Naive B cell (primary cell): ENCODE measurements at regions not wholly inside any gene's neighbourhood (a gene's known extent, or its start where the extent isn't known, plus 50 kb on each side); places are given as distances from the start of the nearest gene placed in this dataset.
A peak's percentile ranks its signal among the peaks of the same experiment; 100 is the strongest.

Source experiments
- ATAC-seq, 2 donors: fragments of 150-1000 bp; cut with Tn5 transposase; 2 replicates each; pipeline ENCODE4 v1.10.0; 2021; ENCODE audit warnings: low read depth in 2 of 2, mild to moderate bottlenecking in 2 of 2, moderate library complexity in 2 of 2
- DNase-seq: peaks from one replicate; pipeline ENCODE4 v3.0.0; 2022
- H3K27ac Mint-ChIP-seq, 6 donors: one replicate each; pipeline ENCODE4 v1.8.0; 2020 to 2022; ENCODE audit warnings: mild to moderate bottlenecking in 6 of 6, mixed read lengths in 6 of 6, moderate library complexity in 5 of 6, inconsistent platforms in 2 of 6
- H3K27me3 Mint-ChIP-seq, 3 donors: one replicate each; pipeline ENCODE4 v1.8.0; 2021 to 2022; ENCODE audit warnings: mixed read lengths in 3 of 3, mild to moderate bottlenecking in 1 of 3
- H3K36me3 Mint-ChIP-seq, 2 donors: one replicate each; pipeline ENCODE4 v1.8.0; 2020 to 2022; ENCODE audit warnings: mixed read lengths in 2 of 2, inconsistent platforms in 1 of 2, mild to moderate bottlenecking in 1 of 2
- H3K4me1 Mint-ChIP-seq, 3 donors: one replicate each; pipeline ENCODE4 v1.8.0; 2020 to 2022; ENCODE audit warnings: mixed read lengths in 3 of 3, inconsistent platforms in 1 of 3, mild to moderate bottlenecking in 1 of 3, moderate library complexity in 1 of 3
- H3K4me3 Mint-ChIP-seq, 8 donors: one replicate each; pipeline ENCODE4 v1.8.0; 2020 to 2022; ENCODE audit warnings: mild to moderate bottlenecking in 8 of 8, mixed read lengths in 8 of 8, moderate library complexity in 8 of 8, inconsistent platforms in 2 of 8
- H3K9me3 Mint-ChIP-seq, 7 donors: one replicate each; pipeline ENCODE4 v1.8.0; 2020 to 2022; ENCODE audit warnings: mixed read lengths in 7 of 7, mild to moderate bottlenecking in 5 of 7, inconsistent platforms in 2 of 7, moderate library complexity in 1 of 7

DNA sequence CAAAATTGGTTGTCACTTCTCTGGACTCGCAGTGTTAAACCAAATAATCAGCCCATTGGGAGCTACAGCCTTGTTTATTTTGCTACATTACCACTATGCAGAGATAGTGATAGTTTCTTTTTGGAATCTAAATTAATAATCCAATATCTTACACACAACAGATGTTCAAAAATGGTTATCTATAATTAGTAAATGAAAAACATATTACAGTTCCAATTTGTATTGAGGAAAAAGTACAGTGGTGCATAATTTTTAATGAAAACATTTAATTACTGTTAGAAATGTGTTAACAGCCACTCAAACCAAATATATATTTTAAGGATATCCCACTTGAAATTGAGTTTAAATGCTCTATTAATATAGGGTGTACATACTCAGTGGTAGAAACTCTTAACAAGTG, 327.3 kb upstream of the MARCKS start:
- DNase-seq, result no peak
- no peaks in the 10 kb centered on the region for H3K4me1 Mint-ChIP-seq
- no peak overlapping the region for H3K4me3 Mint-ChIP-seq
- H3K27ac Mint-ChIP-seq, result no peak overlapping the region
- H3K9me3 Mint-ChIP-seq, result no peaks in the 10 kb centered on the region
- no peak for ATAC-seq
- no peaks in the 10 kb centered on the region for H3K36me3 Mint-ChIP-seq
- peaks cover 6 to 11% (median 10%) of the 10 kb centered on the region in 3 donors for H3K27me3 Mint-ChIP-seq

GRCh38 chr6:113530769-113531168, 326.4 kb upstream of the MARCKS start:
- Mint-ChIP-seq H3K36me3 (no peaks in the 10 kb centered on the region), H3K27ac (peak overlapping the region in 2 of 6 donors; percentile 28 to 60), H3K4me1 (no peaks in the 10 kb centered on the region), H3K4me3 (no peak overlapping the region), H3K27me3 (peaks cover 6 to 8% (median 7%) of the 10 kb centered on the region in 3 donors), H3K9me3 (no peaks in the 10 kb centered on the region)
- ATAC-seq, result no peak
- DNase-seq, result no peak

DNA sequence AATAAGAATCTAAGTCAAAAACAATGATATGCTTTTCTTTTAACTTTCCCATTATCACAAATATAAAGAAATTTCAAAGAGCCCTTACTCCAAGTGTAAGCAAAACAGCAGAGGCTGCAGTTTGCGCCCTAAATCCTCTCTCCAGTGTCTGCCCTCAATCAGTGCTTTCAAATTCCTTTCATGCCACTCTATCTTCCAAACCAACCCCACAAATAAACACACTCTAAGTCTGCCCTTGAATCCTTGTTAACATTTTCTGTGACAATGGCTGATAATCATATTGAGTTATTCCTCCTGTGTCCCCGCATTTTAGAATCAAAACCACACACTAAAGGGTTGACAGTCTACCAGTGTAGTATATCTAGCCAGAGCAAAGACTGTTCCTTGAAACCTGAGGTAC, 317.9 kb upstream of the MARCKS start:
- Mint-ChIP-seq H3K27ac (peak overlapping the region in 1 of 6 donors; percentile 48), H3K9me3 (no peaks in the 10 kb centered on the region), H3K27me3 (no peaks in the 10 kb centered on the region), H3K36me3 (no peaks in the 10 kb centered on the region), H3K4me1 (no peaks in the 10 kb centered on the region), H3K4me3 (no peak overlapping the region)
- ATAC-seq (no peak), DNase-seq (no peak)

- Mint-ChIP-seq H3K4me3 (no peak overlapping the region), H3K4me1 (no peaks in the 10 kb centered on the region), H3K27me3 (no peaks in the 10 kb centered on the region), H3K36me3 (no peaks in the 10 kb centered on the region), H3K9me3 (no peaks in the 10 kb centered on the region), H3K27ac (peak overlapping the region in 1 of 6 donors; percentile 48)
- DNase-seq (no peak), ATAC-seq (no peak)
Observed at GRCh38 chr6:113539623-113540022, 317.5 kb upstream of the MARCKS start.

- Mint-ChIP-seq H3K36me3 (peaks cover 0 to 3% of the 10 kb centered on the region in 2 donors), H3K4me3 (no peak overlapping the region), H3K4me1 (no peaks in the 10 kb centered on the region), H3K9me3 (peaks cover 0 to 5% (median 0%) of the 10 kb centered on the region in 7 donors), H3K27me3 (peaks cover 0 to 5% (median 0%) of the 10 kb centered on the region in 3 donors), H3K27ac (peak overlapping the region in 1 of 6 donors; percentile 39)
- no peak for ATAC-seq
- no peak for DNase-seq
Observed at GRCh38 chr6:113540466-113540865, 316.7 kb upstream of the MARCKS start.

DNA sequence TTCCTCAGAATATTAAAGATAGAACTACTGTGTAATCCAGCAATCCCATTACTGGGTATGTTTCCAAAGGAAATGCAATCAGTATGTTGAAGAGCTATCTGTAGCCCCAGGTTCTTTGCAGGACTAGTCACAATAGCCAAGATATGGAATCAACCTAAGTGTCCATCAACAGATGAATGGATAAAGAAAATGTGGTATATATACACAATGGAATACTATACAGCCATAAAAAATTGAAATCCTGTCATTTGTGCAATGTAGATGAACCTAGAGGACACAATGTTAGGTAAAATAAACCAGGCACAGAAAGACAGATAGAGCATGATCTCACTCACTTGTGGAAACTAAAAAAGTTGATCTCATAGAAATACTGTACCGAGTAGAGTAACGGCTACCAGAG, 306.0 kb upstream of the MARCKS start:
- H3K27me3 Mint-ChIP-seq, result no peaks in the 10 kb centered on the region
- peaks cover 0 to 24% (median 6%) of the 10 kb centered on the region in 7 donors for H3K9me3 Mint-ChIP-seq
- H3K27ac Mint-ChIP-seq, result no peak overlapping the region
- ATAC-seq (no peak), DNase-seq (no peak)
- no peaks in the 10 kb centered on the region for H3K36me3 Mint-ChIP-seq
- no peak overlapping the region for H3K4me3 Mint-ChIP-seq
- no peaks in the 10 kb centered on the region for H3K4me1 Mint-ChIP-seq

- Mint-ChIP-seq H3K27ac (no peak overlapping the region), H3K27me3 (no peaks in the 10 kb centered on the region), H3K4me1 (peaks cover 4 to 8% (median 7%) of the 10 kb centered on the region in 3 donors), H3K36me3 (no peaks in the 10 kb centered on the region), H3K4me3 (no peak overlapping the region), H3K9me3 (peaks cover 0 to 2% (median 0%) of the 10 kb centered on the region in 7 donors)
- DNase-seq (no peak), ATAC-seq (no peak)
Observed at GRCh38 chr6:113556775-113557174, 300.4 kb upstream of the MARCKS start.

GRCh38 chr6:113558431-113558830, 298.7 kb upstream of the MARCKS start:
- DNase-seq, result no peak

DNA sequence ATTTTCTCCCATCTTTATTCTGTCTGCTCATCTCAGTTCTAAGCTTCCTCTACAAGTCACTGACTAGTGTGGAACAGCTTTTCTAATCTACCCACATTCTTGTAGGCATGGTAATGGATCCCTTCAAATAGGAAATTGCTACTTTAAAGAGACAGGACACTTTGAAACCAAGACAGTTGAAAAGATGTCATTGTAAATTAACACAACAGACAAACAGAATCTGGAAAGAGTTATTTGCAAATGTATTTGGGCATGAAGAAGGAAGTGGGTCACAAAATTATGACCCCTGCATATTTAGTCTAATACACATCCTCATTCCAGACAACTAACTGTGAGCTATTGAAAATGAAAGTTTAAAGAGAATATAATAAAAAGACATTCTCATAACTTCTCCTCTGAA, 298.2 kb upstream of the MARCKS start:
- ATAC-seq (no peak), DNase-seq (no peak)
- Mint-ChIP-seq H3K9me3 (peaks cover 0 to 2% (median 0%) of the 10 kb centered on the region in 7 donors), H3K27ac (no peak overlapping the region), H3K4me3 (no peak overlapping the region), H3K27me3 (no peaks in the 10 kb centered on the region), H3K4me1 (peaks cover 4 to 12% (median 7%) of the 10 kb centered on the region in 3 donors), H3K36me3 (no peaks in the 10 kb centered on the region)

More at GRCh38 chr6:113558431-113558830, 298.7 kb upstream of the MARCKS start:
- no peak overlapping the region for H3K27ac Mint-ChIP-seq
- H3K36me3 Mint-ChIP-seq, result no peaks in the 10 kb centered on the region
- H3K9me3 Mint-ChIP-seq, result peaks cover 0 to 2% (median 0%) of the 10 kb centered on the region in 7 donors
- H3K27me3 Mint-ChIP-seq, result no peaks in the 10 kb centered on the region
- H3K4me1 Mint-ChIP-seq, result peaks cover 4 to 12% (median 7%) of the 10 kb centered on the region in 3 donors
- no peak for ATAC-seq
- no peak overlapping the region for H3K4me3 Mint-ChIP-seq

- no peak for DNase-seq
- Mint-ChIP-seq H3K27ac (peak overlapping the region in 1 of 6 donors; percentile 30), H3K9me3 (peaks cover 0 to 2% (median 0%) of the 10 kb centered on the region in 7 donors), H3K4me1 (peaks cover 10 to 23% (median 19%) of the 10 kb centered on the region in 3 donors), H3K27me3 (no peaks in the 10 kb centered on the region), H3K4me3 (no peak overlapping the region), H3K36me3 (no peaks in the 10 kb centered on the region)
- ATAC-seq, result no peak
Observed at GRCh38 chr6:113560376-113560775, 296.8 kb upstream of the MARCKS start.

- Mint-ChIP-seq H3K36me3 (no peaks in the 10 kb centered on the region), H3K9me3 (peaks cover 0 to 2% (median 0%) of the 10 kb centered on the region in 7 donors), H3K27ac (no peak overlapping the region), H3K4me1 (peaks cover 14 to 29% (median 20%) of the 10 kb centered on the region in 3 donors), H3K27me3 (peaks cover 0 to 2% (median 0%) of the 10 kb centered on the region in 3 donors), H3K4me3 (no peak overlapping the region)
- no peak for DNase-seq
- no peak for ATAC-seq
Observed at GRCh38 chr6:113560908-113561307, 296.2 kb upstream of the MARCKS start.

DNA sequence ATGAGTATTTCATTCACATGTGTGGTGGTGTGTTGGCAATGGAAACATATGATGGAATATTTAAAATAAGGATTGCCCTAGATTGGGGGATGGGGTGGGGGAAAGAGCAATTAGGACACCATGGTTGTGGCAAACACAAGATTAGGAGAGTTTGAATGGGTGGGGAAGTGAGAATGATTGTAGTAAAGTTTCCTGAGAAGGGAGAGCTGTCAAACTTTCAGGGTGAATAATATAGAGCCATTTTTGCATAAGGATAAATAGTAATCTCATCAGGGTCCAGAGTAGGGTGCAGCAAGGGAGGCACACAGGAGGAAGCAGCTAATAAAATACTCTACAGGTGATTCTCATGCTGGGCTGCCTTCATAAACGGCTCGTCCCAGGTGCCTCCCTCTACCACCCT, 294.9 kb upstream of the MARCKS start:
- DNase-seq, result no peak
- Mint-ChIP-seq H3K4me3 (no peak overlapping the region), H3K4me1 (peaks cover 14 to 32% (median 20%) of the 10 kb centered on the region in 3 donors), H3K9me3 (no peaks in the 10 kb centered on the region), H3K36me3 (no peaks in the 10 kb centered on the region), H3K27ac (no peak overlapping the region), H3K27me3 (peaks cover 0 to 10% (median 0%) of the 10 kb centered on the region in 3 donors)
- ATAC-seq, result no peak

- peak; percentile 98 to 99 for ATAC-seq
- peak; percentile 25 for DNase-seq
- H3K36me3 Mint-ChIP-seq, result no peaks in the 10 kb centered on the region
- peaks cover 10 to 23% (median 13%) of the 10 kb centered on the region in 3 donors for H3K4me1 Mint-ChIP-seq
- no peaks in the 10 kb centered on the region for H3K9me3 Mint-ChIP-seq
- H3K4me3 Mint-ChIP-seq, result peak overlapping the region in 6 of 8 donors; percentile 35 to 85 (median 60)
- peaks cover 0 to 10% (median 0%) of the 10 kb centered on the region in 3 donors for H3K27me3 Mint-ChIP-seq
- H3K27ac Mint-ChIP-seq, result peak overlapping the region in 4 of 6 donors; percentile 1 to 79 (median 60)
Observed at GRCh38 chr6:113564371-113565171, 292.6 kb upstream of the MARCKS start.

GRCh38 chr6:113565306-113565705, 291.8 kb upstream of the MARCKS start:
- H3K27me3 Mint-ChIP-seq, result peaks cover 0 to 10% (median 0%) of the 10 kb centered on the region in 3 donors
- H3K4me1 Mint-ChIP-seq, result peaks cover 10 to 23% (median 13%) of the 10 kb centered on the region in 3 donors
- ATAC-seq, result no peak
- H3K4me3 Mint-ChIP-seq, result peak overlapping the region in 3 of 8 donors; percentile 24 to 62 (median 49)
- no peaks in the 10 kb centered on the region for H3K36me3 Mint-ChIP-seq
- no peaks in the 10 kb centered on the region for H3K9me3 Mint-ChIP-seq
- peak overlapping the region in 1 of 6 donors; percentile 66 for H3K27ac Mint-ChIP-seq
- no peak for DNase-seq
